22Rv1 (cell line): ENCODE measurements at regions not wholly inside any gene's neighbourhood (a gene's known extent, or its start where the extent isn't known, plus 50 kb on each side); places are given as distances from the start of the nearest gene placed in this dataset.

ENCODE experiments used
- ZFX ChIP-seq: fragments of 450-650 bp; IDR thresholded peaks from 2 replicates; pipeline ENCODE4 v1.6.1; 2017; ENCODE audit warnings: antibody characterized with exemption, borderline replicate concordance
- TF ChIP-seq, protein P1 (sequence below): fragments of 450-650 bp; IDR thresholded peaks from 2 replicates; pipeline ENCODE4 v1.5.1; 2017; ENCODE audit warnings: mild to moderate bottlenecking

- TF ChIP-seq, protein P1, sequence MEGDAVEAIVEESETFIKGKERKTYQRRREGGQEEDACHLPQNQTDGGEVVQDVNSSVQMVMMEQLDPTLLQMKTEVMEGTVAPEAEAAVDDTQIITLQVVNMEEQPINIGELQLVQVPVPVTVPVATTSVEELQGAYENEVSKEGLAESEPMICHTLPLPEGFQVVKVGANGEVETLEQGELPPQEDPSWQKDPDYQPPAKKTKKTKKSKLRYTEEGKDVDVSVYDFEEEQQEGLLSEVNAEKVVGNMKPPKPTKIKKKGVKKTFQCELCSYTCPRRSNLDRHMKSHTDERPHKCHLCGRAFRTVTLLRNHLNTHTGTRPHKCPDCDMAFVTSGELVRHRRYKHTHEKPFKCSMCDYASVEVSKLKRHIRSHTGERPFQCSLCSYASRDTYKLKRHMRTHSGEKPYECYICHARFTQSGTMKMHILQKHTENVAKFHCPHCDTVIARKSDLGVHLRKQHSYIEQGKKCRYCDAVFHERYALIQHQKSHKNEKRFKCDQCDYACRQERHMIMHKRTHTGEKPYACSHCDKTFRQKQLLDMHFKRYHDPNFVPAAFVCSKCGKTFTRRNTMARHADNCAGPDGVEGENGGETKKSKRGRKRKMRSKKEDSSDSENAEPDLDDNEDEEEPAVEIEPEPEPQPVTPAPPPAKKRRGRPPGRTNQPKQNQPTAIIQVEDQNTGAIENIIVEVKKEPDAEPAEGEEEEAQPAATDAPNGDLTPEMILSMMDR, result no peak
- no peak for TF ChIP-seq ZFX
Observed at GRCh38 chr2:184270660-184271059, 327.7 kb upstream of the ZNF804A start.
